SKM-1 (cell line): ENCODE measurements at regions not wholly inside any gene's neighbourhood (a gene's known extent, or its start where the extent isn't known, plus 50 kb on each side); places are given as distances from the start of the nearest gene placed in this dataset.
A peak's percentile ranks its signal among the peaks of the same experiment; 100 is the strongest.

Source experiments
- DNase-seq: peaks from one replicate; lab custom pipeline; 2025; ENCODE audit not compliant: unreplicated experiment; lab: John Stamatoyannopoulos, UW

DNA sequence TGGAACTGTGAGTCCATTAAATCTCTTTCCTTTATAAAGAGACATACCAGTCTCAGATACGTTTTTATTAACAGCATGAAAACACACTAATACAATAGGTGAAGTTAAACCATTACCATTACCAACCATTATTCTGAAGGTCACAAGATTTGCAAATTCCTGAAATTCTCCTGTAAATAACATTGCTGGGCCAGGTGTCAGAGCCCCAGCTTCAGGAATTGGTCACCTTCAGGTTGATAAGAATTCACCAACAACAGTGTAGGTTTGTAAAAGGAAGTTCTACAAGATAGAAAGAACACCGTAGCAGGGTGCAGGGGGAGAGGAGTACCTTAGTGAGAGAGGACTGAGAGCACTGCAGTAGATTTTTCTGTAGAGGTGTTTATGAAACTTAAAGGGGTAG lies 644.3 kb downstream of the CDY2B start:
- DNase-seq = no peak

- DNase-seq = no peak
These were observed 646.4 kb downstream of the CDY2B start for GRCh38 chrY:17233435-17234109.

- no peak for DNase-seq
These were observed 648.0 kb downstream of the CDY2B start for GRCh38 chrY:17231994-17232393.

DNA sequence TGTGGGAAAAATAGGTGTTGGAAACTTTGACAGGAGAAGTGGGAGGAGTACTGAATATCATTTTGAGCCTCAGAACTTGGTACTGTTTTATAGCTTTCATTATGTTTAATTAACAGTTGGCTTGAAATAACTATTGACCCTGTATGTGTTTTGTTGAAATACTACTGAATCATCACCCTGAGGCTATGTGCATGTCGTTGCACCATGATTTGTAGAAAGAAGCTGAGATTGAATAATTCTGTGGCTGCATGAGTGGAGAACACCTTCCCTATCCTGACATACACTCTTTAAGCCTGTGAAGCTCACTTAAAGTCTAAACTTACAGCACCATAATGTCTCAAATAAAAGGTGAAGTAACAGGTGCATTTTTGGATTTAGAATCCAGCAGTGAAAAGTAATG lies 656.5 kb downstream of the CDY2B start:
- DNase-seq = no peak

DNA sequence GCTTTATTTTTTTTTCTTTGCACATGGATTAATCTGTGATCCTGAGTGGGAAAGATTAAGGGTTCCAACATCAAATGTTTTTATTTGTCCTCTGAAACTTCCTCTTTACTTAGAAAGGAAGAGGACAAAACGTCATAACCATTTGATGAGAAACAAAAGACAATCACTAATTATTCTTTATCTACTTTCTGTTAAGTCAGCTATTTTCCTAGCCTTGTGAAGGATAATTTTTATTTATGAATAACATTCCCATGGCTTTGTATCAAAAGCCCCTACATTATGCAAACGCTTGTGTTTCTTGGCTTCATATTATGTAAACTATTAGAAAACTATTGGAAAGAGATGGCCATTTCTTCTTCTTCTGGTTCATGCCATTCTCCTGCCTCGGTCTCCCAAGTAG lies 677.6 kb downstream of the CDY2B start:
- DNase-seq = no peak

DNA sequence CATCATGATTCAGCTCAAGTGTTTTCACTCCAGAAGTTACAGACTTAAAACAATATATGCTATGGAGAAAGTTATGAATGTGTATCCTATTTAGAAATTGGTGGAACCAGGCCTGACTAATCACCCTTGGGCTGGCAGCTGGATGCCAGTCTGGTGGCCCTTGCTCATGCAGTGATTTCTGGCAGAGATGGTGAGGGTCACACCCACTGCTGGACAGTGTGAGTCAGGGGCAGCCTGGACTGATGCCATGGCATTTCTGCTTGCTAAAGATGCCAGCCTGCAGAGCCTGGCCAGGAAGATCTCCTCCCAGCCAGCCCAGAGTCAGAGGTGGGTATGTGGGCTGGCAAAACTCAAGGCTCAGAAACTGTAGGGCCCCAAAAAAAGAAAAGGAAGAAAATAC lies 695.7 kb downstream of the CDY2B start:
- no peak for DNase-seq

DNA sequence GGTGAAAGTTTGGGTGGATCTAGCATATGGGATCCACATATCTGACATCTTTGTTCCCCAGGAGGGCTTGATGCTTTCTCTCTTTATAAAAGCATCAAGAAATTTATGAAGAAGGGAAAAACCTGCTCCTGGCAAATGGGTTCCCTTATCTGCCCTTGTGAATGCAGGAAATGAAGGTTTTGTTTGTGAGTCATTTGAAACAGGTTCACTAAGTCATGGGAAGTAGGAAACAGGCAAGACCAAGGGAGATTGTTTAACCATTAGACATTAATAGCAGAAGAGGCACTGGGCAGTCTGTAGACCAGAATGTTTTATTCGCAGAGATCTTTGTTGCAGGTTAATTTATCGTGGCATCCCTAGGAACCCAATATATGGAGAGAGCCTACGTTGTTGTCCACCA lies 713.1 kb downstream of the CDY2B start:
- DNase-seq = no peak

- no peak for DNase-seq
These were observed 757.9 kb downstream of the CDY2B start for GRCh38 chrY:17122166-17122565.

GRCh38 chrY:17085303-17085702 lies 794.7 kb downstream of the CDY2B start:
- peak; percentile 19 for DNase-seq

GRCh38 chrY:17079887-17080286 lies 800.1 kb downstream of the CDY2B start:
- no peak for DNase-seq

DNA sequence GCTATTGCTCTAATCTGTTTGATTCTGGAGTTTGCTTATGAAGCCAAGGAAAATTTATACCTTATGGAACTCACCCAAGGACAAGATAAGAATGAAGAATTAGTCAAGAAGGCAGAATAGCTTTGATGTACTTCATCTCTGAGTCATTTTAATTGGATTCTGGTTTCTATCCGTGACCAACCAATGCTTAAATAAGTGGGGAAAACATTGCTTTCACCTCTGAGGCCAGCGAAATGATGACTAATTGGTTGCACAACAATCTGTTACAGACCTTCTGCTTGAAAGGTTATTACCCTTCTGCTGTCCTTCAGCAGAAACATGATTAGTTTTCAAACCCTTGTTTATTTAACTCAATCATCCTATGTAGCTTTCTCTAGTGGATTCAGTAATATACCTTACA lies 812.7 kb downstream of the CDY2B start:
- no peak for DNase-seq

GRCh38 chrY:17053041-17053440 lies 827.0 kb downstream of the CDY2B start:
- no peak for DNase-seq

- DNase-seq = no peak
These were observed 829.6 kb downstream of the CDY2B start for GRCh38 chrY:17050374-17050773.

DNA sequence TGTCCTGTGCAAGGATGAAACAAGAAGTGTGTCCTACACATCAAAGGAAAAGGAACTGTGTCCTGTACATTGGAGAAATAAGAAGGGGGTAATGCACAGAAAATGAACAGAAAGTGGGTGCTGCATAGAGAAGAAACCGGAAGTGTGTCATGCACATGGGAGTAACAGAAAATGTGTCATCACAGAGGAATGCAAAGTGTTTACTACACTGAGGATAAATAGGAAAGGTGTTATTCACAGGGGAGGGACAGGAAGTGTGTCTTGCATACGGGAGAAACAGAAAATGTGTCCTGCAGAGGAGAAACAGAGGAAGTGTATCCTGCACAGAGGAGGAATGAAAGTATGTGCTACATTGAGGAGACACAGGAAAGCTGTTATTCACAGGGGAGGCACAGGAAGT lies 834.9 kb downstream of the CDY2B start:
- no peak for DNase-seq

DNA sequence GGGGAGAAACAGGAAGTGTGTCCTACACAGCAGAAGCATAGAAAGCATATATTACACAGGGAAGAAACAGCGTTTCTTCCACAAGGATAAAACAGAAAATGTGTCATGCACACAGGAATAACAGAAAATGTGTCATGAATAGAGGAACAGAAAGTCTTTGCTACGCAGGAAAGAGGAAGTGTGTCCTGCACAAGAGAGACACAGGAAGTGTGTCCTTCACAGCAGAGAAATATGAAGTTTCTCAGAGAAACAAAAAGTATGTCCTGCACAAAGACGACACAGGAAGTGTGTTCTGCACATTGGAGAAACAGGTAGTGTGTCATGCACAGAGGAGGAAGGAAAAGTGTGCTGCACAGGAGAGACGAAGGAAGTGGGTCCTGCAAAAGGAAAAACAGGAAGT lies 835.3 kb downstream of the CDY2B start:
- no peak for DNase-seq

- no peak for DNase-seq
These were observed 835.7 kb downstream of the CDY2B start for GRCh38 chrY:17044272-17044671.

DNA sequence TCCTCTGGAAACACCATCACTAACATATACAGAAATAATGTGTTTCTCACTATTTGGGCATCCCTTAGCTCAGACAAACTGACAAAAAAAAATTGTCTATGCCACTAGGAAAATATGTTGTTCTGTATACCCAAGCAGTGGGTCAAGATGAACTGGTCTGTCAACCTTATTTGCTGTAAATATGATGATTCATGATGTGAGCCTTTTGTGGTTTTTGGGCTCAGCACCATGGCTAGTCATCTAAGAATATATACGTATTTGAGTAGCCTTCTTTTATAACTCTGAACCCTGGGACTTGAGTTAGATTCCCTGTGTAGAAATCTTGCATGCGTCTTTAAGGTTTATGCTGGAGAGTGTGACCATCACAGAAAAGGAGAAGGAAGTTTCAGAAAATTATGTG lies 841.6 kb downstream of the CDY2B start:
- no peak for DNase-seq

- DNase-seq = no peak
These were observed 861.9 kb downstream of the CDY2B start for GRCh38 chrY:17018126-17018525.

DNA sequence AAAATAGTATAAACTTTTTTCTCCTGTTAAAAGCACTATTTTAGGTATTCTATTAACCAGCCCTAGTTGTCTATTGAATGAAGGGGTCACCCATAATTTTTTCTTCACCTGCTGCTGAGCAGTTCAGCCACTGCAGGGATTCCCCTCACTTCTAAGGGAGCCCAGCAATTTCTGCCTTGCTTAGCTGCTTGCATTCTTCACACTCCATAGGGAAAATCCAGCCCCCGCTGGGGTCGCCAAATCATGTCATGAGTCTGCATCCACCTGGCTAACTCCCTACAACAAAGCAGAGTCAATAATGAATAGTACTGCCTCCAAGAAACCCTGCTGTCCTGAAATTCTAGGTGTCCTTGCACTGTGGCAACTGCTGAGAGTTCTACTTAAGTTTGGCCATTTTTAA lies 886.5 kb downstream of the CDY2B start:
- no peak for DNase-seq

DNA sequence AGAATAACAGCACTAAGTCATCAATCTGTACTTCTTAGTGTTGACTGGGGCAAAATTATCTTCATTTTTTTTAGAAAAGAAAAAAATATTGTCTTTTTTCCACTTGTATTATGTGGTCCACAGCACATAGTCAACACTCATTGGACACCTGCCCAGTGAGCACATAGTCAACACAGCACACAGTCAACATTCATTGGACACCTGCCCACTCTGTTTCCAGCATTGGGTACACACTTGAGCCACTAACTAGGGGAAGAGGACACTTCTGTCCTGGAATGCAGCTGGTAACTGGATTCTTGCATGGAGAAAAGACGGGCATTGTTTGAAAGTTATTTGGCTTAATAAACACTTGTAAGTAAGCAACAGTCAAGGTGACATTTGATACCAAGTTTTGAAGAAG lies 898.2 kb downstream of the CDY2B start:
- no peak for DNase-seq

GRCh38 chrY:16959071-16959470 lies 920.9 kb downstream of the CDY2B start:
- DNase-seq = no peak

GRCh38 chrY:16947221-16947620 lies 932.8 kb downstream of the CDY2B start:
- DNase-seq = no peak
